CD1c-positive myeloid dendritic cell (primary cell): ENCODE measurements at regions not wholly inside any gene's neighbourhood (a gene's known extent, or its start where the extent isn't known, plus 50 kb on each side); places are given as distances from the start of the nearest gene placed in this dataset.

Source experiments
- DNase-seq: peaks from one replicate; pipeline ENCODE4 v3.0.0-alpha.2; 2016; ENCODE audit errors: extremely low spot score

GRCh38 chr17:77684803-77685798, 273.4 kb upstream of the TNRC6C start:
- no peak for DNase-seq

GRCh38 chr17:77685881-77686486, 272.5 kb upstream of the TNRC6C start:
- no peak for DNase-seq

- no peak for DNase-seq
Measured at GRCh38 chr17:77686903-77687302, 271.6 kb upstream of the TNRC6C start.

GRCh38 chr17:77687417-77687816, 271.1 kb upstream of the TNRC6C start:
- no peak for DNase-seq

- DNase-seq, result no peak
Measured at GRCh38 chr17:77687921-77688320, 270.6 kb upstream of the TNRC6C start.

GRCh38 chr17:77688369-77688768, 270.1 kb upstream of the TNRC6C start:
- DNase-seq, result no peak

GRCh38 chr17:77690271-77691161, 268.0 kb upstream of the TNRC6C start:
- peak; percentile 12 for DNase-seq

- no peak for DNase-seq
Measured at GRCh38 chr17:77691216-77692085, 267.1 kb upstream of the TNRC6C start.

- DNase-seq, result no peak
Measured at GRCh38 chr17:77692571-77693161, 265.8 kb upstream of the TNRC6C start.

- no peak for DNase-seq
Measured at GRCh38 chr17:77693301-77693700, 265.2 kb upstream of the TNRC6C start.

GRCh38 chr17:77693776-77694175, 264.7 kb upstream of the TNRC6C start:
- DNase-seq, result no peak

GRCh38 chr17:77694391-77695363, 263.8 kb upstream of the TNRC6C start:
- no peak for DNase-seq

- no peak for DNase-seq
Measured at GRCh38 chr17:77695386-77695785, 263.1 kb upstream of the TNRC6C start.

GRCh38 chr17:77696151-77696720, 262.3 kb upstream of the TNRC6C start:
- no peak for DNase-seq

- no peak for DNase-seq
Measured at GRCh38 chr17:77696721-77697460, 261.6 kb upstream of the TNRC6C start.

- DNase-seq, result no peak
Measured at GRCh38 chr17:77697480-77698400, 260.8 kb upstream of the TNRC6C start.

GRCh38 chr17:77698903-77699623, 259.4 kb upstream of the TNRC6C start:
- DNase-seq, result no peak
